ENCODE measurements at regions not wholly inside any gene's neighbourhood (a gene's known extent, or its start where the extent isn't known, plus 50 kb on each side); places are given as distances from the start of the nearest gene placed in this dataset.

GRCh38 chr4:1557221-1557597 is 126.9 kb downstream of the FAM53A start:
- no peak overlapping the region for H2AFZ ChIP-seq (ENCODE audit: low read depth, low read length)
- H3K9me1 ChIP-seq (ENCODE audit: control insufficient read depth, insufficient read depth, low read length): no peaks in the 10 kb centered on the region
- no peak overlapping the region for H3K9ac ChIP-seq (ENCODE audit: insufficient read depth in 1 of 2, low read depth in 2 of 2, low read length in 2 of 2)
- no peaks in the 10 kb centered on the region for H3K79me2 ChIP-seq (ENCODE audit: control insufficient read depth, insufficient read depth, low read length)
- ChIA-PET POLR2A (interaction anchor here (0.8 kb wide), 1 partner anchor 35 kb away, joined by 4 read pairs; no protein-coding TSS in a partner anchor), CTCF (ENCODE audit: low intra/inter-chr PET ratio) (interaction anchor here (1.0 kb wide), 1 partner anchor 15 kb away, joined by 3 read pairs; no protein-coding TSS in a partner anchor)
- WGBS (ENCODE audit: insufficient coverage, low coverage, missing lambda C conversion rate): 11% methylated on average over 11 of the region's 13 CpGs
- intact Hi-C loops (cut with micrococcal nuclease): no loop called here
- H3K27me3 ChIP-seq (ENCODE audit: control insufficient read depth in 2 of 2, insufficient read depth in 2 of 2, low read length in 2 of 2): peaks cover 55 to 77% of the 10 kb centered on the region in 2 experiments
- no peak overlapping the region for H3K4me2 ChIP-seq (ENCODE audit: insufficient read depth, low read length)
- FAIRE-seq (no peak), DNase-seq (ENCODE audit: extremely low read depth in 1 of 4, low spot score in 3 of 4) (no peak), ATAC-seq (no peak)
- H3K4me3 ChIP-seq: no peak overlapping the region
- H3K27ac ChIP-seq (ENCODE audit: extremely low read depth, low read depth, low read length): no peak overlapping the region
- H4K20me1 ChIP-seq (replicated peaks; ENCODE audit: control insufficient read depth, insufficient read depth, low read length): peaks cover 12% of the 10 kb centered on the region
- BruUV-seq (replicated peaks): no TSS peak
- H3K36me3 ChIP-seq (ENCODE audit: control insufficient read depth, insufficient read depth, low read length): no peaks in the 10 kb centered on the region
- in situ Hi-C loops (cut with MboI): no loop called here
- no peaks in the 10 kb centered on the region for H3K9me3 ChIP-seq (replicated peaks; ENCODE audit: control insufficient read depth, insufficient read depth, low read depth, low read length)
- H3K4me1 ChIP-seq (replicated peaks in 1 of 2; ENCODE audit: control insufficient read depth in 2 of 2, insufficient read depth in 2 of 2, low read length in 2 of 2): peaks cover 0 to 31% of the 10 kb centered on the region in 2 experiments; a peak in 2 of 5 replicates
- TF ChIP-seq CEBPB (tag; IDR thresholded peaks at IDR 0.05) (no peak), HOXB6 (CRISPR knock-in tag; IDR thresholded peaks at IDR 0.05; ENCODE audit: borderline replicate concordance) (no peak), ZNF445 (CRISPR knock-in tag; IDR thresholded peaks at IDR 0.05; ENCODE audit: low read depth) (no peak), NR4A1 (CRISPR knock-in tag; IDR thresholded peaks at IDR 0.05) (no peak), NR4A1 (tag; IDR thresholded peaks at IDR 0.05) (no peak), ZNF512 (tag; IDR thresholded peaks at IDR 0.05) (no peak), ZBTB17 (CRISPR knock-in tag; IDR thresholded peaks at IDR 0.05) (no peak), TRIM24 (IDR thresholded peaks at IDR 0.05) (no peak), ZNF324 (CRISPR knock-in tag; IDR thresholded peaks at IDR 0.05) (no peak), GTF2B (IDR thresholded peaks at IDR 0.05; ENCODE audit: extremely low read depth, insufficient read length) (no peak), BCLAF1 (IDR thresholded peaks at IDR 0.05; ENCODE audit: borderline replicate concordance in 1 of 2, control insufficient read depth in 1 of 2, low read depth in 2 of 2, low read length in 1 of 2) (no peak), ZNF511 (CRISPR knock-in tag; IDR thresholded peaks at IDR 0.05) (no peak), ARNT (IDR thresholded peaks at IDR 0.05) (no peak), NFIC (IDR thresholded peaks at IDR 0.05) (no peak), CBFB (CRISPR knock-in tag; IDR thresholded peaks at IDR 0.05) (no peak), SUPT5H (IDR thresholded peaks at IDR 0.05) (no peak)

All from K562 (cell line).